Lower leg skin (tissue), 3 donors: ENCODE measurements at regions not wholly inside any gene's neighbourhood (a gene's known extent, or its start where the extent isn't known, plus 50 kb on each side); places are given as distances from the start of the nearest gene placed in this dataset.

Source experiments
- CTCF ChIP-seq, 3 donors: fragments of 450-650 bp; IDR thresholded peaks; one replicate each; pipeline ENCODE4 v1.5.1; 2016; ENCODE audit warnings: antibody characterized with exemption in 3 of 3, mild to moderate bottlenecking in 3 of 3, moderate library complexity in 2 of 3
- POLR2A ChIP-seq, 2 donors: fragments of 450-650 bp; IDR thresholded peaks; one replicate each; pipeline ENCODE4 v1.6.1; 2016 to 2017; ENCODE audit warnings: antibody characterized with exemption in 2 of 2, mild to moderate bottlenecking in 1 of 2, moderate library complexity in 1 of 2

GRCh38 chr4:77355731-77356130, 198.7 kb downstream of the CCNG2 start:
- TF ChIP-seq CTCF (IDR thresholded peaks at IDR 0.05) (no peak), POLR2A (IDR thresholded peaks at IDR 0.05) (no peak)
